Retinal pigment epithelial cell (primary cell): ENCODE measurements at regions not wholly inside any gene's neighbourhood (a gene's known extent, or its start where the extent isn't known, plus 50 kb on each side); places are given as distances from the start of the nearest gene placed in this dataset.
"Not testable (repeated sequence)": the region's sequence is repeated elsewhere in the genome, so short reads cannot be mapped to it uniquely, and the experiment has no call there.

ENCODE experiments used
- DNase-seq: peaks from one replicate; pipeline ENCODE4 v3.0.0-alpha.2; 2010; ENCODE audit warnings: low read depth
- H3K4me3 ChIP-seq: 2 replicates; pipeline ENCODE4 v1.5.1; 2011; ENCODE audit warnings: mild to moderate bottlenecking, low read length, control low read depth, moderate library complexity
- TF ChIP-seq, protein P1 (sequence below): conservative IDR thresholded peaks from 2 replicates; pipeline ENCODE4 v1.5.1; 2011; ENCODE audit warnings: low read depth, low read length, control low read depth, inconsistent platforms

DNA sequence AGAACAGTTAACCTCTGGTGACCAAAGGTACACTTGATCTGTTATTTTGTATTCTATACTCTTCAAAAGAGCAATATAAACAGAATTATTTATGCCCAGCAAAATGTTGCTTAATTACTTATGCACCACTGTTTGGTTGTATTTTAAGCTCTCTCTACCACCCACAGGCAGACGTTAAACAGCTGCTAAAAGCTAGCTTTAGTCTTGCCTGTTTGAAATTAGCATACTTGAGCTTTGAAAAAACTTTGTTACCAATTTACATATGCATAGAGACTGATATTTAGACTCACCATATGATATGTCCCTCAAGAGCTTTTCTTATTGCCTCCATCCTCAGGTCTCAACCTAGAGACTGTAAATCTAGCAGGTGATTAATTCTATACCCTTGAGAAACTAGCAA is 426.9 kb downstream of the NR4A2 start:
- TF ChIP-seq, protein P1, sequence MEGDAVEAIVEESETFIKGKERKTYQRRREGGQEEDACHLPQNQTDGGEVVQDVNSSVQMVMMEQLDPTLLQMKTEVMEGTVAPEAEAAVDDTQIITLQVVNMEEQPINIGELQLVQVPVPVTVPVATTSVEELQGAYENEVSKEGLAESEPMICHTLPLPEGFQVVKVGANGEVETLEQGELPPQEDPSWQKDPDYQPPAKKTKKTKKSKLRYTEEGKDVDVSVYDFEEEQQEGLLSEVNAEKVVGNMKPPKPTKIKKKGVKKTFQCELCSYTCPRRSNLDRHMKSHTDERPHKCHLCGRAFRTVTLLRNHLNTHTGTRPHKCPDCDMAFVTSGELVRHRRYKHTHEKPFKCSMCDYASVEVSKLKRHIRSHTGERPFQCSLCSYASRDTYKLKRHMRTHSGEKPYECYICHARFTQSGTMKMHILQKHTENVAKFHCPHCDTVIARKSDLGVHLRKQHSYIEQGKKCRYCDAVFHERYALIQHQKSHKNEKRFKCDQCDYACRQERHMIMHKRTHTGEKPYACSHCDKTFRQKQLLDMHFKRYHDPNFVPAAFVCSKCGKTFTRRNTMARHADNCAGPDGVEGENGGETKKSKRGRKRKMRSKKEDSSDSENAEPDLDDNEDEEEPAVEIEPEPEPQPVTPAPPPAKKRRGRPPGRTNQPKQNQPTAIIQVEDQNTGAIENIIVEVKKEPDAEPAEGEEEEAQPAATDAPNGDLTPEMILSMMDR, result no peak
- no peak overlapping the region for H3K4me3 ChIP-seq
- DNase-seq, result no peak

DNA sequence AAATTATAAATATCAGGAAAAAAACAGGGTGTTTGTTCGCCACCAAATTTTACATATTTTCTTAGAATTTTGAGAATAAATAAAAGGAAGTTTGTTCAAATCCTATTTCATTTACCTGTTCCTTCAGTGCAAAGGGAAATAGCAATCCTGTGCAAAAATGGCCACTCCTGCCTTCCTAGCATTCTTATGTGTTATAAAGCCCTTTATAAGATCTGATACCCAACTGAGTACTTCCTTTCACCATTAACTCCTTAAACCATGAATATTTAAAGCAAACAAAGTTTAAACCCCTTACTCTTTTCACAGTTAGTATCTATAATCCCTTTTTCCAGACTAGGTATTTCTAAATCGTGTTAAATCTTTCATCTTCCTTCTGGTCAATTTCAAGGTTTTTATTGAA is 427.8 kb downstream of the NR4A2 start:
- H3K4me3 ChIP-seq, result no peak overlapping the region
- TF ChIP-seq, protein P1, result no peak
- DNase-seq, result no peak

DNA sequence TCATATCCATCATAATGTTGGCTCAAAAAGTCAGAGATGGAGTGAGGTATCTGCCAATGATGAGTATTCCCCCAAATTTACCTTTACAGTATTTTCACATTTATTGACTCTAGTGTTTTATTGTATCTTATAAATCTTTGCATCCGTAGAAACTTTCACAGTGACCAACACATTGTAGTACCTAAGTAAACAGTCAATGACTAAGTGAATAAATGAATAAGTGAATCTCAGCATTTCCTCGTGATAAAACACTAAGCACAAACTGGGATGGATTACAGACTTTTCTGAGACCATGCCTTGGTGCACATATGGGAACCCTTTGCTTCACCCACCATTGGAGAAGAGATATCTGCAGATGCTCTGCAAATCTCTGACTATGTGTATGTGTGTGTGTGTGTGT is 429.9 kb downstream of the NR4A2 start:
- TF ChIP-seq, protein P1, result no peak
- DNase-seq, result no peak
- H3K4me3 ChIP-seq, result no peak overlapping the region

DNA sequence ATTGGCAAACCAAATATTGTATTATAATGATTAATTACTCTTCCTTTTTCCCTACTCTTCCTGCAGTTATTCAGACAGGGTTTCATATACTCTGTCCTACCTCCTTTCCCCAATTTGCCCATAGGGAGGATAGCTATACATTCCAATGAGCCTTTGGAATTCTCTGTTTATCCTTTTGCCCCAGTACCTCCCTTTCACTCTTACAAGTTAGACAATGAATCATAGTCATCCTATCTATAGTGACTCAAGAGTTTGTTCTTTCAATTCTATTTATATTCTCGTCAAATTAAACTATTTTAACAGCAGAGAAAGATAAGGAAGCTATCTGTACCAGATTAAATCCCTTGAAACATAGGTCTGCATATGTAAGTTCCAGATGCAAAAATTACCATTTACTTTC is 437.5 kb downstream of the NR4A2 start:
- TF ChIP-seq, protein P1, result no peak
- peak; percentile 22 for DNase-seq
- no peak overlapping the region for H3K4me3 ChIP-seq

DNA sequence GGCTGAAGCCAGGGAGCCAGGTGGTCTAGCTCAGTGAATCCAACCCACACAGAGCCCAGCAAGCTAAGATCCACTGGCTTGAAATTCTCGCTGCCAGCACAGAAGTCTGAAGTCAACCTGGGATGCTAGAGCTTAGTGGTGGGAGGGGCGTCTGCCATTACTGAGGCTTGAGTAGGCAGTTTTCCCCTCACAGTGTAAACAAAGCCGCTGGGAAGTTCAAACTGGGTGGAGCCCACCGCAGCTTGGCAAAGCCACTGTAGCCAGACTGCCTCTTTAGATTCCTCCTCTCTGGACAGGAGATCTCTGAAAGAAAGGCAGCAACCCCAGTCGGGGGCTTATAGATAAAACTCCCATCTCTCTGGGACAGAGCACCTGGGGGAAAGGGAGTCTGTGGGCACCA is 452.1 kb downstream of the NR4A2 start:
- not testable (repeated sequence) for H3K4me3 ChIP-seq, DNase-seq

DNA sequence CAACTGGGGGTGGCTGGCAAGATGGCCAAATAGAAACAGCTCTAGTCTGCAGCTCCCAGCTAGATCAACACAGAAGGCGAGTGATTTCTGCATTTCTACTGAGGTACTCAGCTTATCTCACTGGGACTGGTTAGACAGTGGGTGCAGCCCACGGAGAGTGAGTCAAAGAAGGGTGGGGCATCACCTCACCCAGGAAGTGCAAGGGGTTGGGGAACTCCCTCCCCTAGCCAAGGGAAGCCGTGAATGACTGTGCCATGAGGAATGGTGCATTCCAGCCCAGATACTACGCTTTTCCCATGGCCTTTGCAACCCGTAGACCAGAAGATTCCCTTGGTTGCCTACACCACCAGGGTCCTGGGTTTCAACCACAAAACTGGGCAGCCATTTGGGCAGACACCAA is 452.6 kb downstream of the NR4A2 start:
- peak; percentile 26 for DNase-seq
- not testable (repeated sequence) for H3K4me3 ChIP-seq

DNA sequence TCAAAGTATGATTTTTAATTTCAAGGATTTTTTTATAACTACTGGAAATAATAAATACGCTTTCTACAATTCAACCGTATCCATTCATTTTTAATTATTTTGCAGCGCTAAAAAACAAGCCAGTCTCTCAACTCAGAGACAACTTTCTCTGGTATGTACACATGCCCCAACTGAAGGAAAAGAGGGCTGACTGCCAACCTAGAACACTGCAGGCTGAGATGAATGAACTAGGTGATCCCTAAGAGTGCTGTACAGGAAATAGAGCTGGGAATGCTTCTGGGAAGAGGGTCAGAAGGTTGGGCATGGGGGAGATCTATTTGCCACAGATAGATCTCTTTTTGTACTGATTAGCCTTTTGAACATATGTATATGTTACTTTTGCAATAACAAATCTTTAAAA is 460.1 kb downstream of the NR4A2 start:
- TF ChIP-seq, protein P1, result no peak
- DNase-seq, result peak; percentile 14

DNA sequence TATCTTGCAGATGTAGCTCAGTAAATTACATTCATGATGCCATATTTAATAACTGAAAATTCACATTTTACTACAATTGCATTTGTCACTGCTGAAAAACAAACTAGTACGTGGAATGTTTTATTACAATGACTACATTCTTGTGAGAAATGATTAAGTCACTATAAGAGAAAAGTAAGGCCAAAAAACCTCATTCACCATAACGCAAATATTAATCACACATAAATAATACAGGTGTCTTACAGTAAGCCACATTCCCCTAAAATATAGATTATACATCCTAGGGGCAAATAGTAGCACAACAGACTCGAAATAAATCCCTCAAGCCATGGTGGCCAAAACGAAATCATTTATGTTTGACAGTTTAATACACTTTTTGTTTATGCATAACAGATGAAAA is 460.6 kb downstream of the NR4A2 start:
- no peak for DNase-seq
- H3K4me3 ChIP-seq, result no peak overlapping the region
- TF ChIP-seq, protein P1, result no peak

More for the DNA sequence above, 460.1 kb downstream of the NR4A2 start:
- H3K4me3 ChIP-seq, result no peak overlapping the region
